ENCODE measurements at regions not wholly inside any gene's neighbourhood (a gene's known extent, or its start where the extent isn't known, plus 50 kb on each side); places are given as distances from the start of the nearest gene placed in this dataset.
"Not testable (repeated sequence)": the region's sequence is repeated elsewhere in the genome, so short reads cannot be mapped to it uniquely, and the experiment has no call there.

DNA sequence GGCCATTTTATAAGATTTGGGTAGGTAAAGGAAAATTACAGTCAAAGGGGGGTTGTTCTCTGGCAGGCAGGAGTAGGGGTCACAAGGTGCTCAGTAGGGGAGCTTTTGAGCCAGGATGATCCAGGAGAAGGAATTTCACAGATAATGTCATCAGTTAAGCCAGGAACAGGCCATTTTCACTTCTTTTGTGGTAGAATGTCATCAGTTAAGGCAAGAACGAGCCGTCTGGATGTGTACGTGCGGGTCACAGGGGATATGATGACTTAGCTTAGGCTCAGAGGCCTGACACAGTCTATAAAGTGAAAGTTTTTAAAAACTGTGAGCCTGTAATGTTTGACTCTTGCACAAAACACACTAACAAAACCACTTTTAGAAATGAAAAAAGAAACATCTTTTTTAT is 1371.3 kb upstream of the RAG2 start:
- not testable (repeated sequence) for DNase-seq

DNA sequence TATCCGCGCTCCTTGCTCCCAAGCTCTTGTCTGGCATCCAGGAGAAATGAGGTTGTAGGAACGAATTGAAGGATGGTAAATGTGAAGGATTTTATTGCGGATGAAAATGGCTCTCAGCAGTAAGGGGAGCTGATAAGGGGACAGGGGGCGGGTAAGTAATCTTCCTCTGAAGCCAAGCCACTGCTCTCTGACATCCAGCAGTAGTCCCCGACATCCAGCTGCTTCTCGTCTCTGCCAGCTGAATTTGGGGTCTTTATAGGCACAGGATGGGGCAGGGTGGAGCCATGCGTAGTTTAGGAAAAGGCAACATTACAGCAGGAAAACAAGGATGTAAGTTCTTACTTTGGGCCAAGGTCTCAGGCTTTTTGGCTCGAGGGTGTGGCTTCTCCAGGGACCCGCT is 1370.1 kb upstream of the RAG2 start:
- no peak for DNase-seq

DNA sequence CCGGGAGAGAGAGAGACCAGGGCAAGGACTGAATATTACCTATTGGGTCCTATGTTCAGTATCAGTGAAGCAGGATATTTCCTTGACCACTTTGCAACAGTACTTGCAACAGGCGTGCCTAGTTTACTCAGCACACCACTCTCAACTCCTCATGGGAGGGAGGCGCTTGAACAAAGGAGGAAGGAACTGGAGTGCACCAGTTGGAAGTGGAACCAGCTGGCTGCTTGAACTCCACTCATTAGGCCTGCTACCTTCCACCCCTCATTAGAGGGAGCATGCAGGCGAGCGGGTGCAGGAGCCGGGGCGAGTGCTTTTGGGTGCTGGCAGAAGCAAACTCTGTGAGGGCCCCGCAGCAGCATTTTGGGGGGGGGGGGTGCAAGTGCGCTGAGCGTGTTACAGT is 1369.6 kb upstream of the RAG2 start:
- DNase-seq: no peak

DNA sequence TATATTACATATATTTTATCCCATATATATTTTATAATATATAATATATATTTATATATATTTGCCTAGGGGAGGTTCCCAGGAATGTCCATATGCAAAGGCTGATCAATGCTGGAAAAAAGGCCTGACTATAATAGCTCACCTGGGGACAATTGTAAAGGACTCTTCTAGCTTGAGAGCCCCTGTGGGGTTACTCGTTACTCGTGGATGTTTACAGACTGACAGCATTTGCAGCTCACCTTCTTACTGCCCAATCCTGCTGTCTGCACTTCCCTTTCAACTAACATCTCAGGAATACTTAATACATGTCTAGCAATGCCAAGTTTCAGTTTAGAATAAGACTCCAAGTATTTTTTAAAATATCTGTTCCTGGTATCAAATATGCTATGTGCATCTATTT is 1365.4 kb upstream of the RAG2 start:
- DNase-seq: no peak

DNA sequence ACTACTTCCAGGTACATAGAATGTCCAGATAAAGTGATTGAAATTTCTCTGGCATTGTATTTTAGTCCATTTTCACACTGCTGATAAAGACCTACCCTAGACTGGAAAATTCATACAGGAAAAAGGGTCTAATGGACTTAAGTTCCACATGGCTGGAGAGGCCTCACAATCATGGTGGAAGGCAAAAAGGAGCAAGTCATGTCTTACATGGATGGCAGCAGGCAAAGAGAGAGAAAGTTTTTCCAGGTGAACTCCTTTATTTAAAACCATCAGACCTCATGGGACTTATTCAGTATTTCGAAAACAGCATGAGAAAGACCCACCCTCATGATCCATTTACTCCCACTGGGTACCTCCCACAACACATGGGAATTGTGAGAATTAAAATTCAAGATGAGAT is 1359.7 kb upstream of the RAG2 start:
- no peak for DNase-seq

DNA sequence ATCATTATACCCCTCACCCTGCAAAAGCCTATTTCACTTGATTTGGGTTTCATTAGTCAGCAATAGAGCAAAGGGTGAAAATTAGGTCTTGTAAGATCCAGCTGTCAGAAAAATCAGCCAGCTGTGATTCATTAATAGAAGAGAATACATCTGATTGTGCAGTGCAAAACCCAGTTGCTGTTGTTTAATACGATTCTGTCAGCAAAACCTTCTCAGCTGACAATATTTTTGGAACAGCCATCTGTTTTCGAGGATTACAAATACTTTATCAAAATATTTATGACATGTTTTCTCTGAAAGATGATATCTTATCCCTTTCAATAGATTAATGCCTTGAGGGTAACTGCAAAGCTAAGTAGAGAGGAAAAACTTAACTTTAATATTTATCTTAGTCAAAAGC is 1354.0 kb upstream of the RAG2 start:
- no peak for DNase-seq

DNA sequence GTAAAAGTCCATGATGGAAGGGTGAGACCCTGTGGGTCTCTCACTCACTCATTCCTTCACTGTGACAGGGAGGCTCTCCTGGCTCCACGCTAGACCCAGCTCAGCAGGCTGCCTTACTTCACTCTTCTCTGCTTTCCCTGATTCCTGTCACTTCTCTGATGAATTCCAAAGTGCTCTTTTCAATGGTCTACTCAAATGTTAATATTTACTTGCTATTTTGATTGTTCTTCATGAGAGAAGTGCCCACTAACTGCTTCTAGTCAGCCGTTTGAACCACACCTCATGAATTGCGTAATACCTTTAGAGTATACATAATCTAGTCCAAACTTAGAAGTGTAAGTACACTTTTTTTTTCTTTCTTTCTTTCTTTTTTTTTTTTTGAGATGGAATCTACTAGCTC is 1350.2 kb upstream of the RAG2 start:
- no peak for DNase-seq

DNA sequence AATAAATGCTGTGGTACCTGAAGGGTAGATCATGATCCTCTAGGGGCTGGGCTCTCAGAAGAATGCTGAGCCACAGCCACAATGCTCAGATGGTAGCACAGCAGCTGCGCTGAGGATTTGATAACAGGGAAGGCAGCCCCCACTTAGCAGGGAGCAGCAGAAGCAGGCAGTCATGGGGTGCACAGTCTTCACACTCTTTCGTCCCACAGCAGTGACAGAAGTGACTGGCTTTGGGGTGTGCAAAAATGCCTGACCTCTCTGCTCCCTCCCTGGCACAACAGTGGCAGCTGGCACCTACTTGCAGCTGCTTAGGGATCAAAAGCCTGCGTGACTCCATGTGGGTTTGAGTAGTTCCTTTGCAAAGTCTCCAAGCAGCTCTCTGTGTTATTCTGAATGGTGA is 1349.8 kb upstream of the RAG2 start:
- DNase-seq: no peak

DNA sequence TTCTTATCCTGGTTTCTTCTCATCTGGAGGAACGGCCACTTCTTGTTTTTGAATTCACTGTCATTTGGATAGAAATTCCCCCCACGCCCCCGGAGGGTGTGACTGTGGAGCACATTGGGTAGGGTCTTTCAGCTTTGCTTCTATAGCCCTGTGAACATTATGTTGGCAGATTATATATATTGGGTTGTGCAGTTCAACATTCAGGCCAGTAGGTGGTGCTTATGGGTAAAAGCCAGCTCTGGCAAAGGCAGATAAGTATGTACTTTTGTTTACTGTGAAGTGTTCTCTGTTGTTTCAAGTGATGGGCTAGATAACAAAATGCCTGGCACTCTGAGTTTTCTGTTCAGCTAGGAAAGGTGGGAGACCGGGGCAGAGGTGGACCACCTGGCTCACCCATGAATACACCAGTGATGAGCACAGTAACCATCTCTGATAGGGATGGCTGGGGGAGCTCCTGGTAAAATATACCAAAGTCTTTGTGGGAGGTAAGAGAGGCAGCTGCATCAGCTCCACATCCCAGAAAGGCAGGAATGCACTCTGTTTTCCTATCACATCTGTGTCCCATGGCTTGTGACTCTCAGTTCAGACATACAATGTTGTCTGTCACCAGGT is 1348.2 kb upstream of the RAG2 start:
- DNase-seq: no peak

DNA sequence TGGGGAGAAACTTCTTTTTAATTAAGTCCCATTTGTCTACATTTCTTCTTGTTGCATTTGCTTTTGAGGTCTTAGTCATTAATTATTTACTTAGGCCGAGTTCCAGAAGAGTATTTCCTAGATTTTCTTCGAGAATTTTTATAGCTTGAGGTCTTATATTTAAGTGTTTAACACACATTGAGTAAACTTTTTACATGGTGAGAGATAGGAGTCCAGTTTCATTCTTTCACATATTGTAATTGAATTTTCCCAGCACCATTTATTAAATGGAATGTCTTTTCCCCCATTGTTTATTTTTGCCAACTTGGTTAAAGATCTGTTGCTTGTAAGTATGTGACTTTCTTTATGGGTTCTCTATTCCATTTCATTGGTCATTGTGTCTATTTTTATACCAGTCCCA is 1344.0 kb upstream of the RAG2 start:
- no peak for DNase-seq

DNA sequence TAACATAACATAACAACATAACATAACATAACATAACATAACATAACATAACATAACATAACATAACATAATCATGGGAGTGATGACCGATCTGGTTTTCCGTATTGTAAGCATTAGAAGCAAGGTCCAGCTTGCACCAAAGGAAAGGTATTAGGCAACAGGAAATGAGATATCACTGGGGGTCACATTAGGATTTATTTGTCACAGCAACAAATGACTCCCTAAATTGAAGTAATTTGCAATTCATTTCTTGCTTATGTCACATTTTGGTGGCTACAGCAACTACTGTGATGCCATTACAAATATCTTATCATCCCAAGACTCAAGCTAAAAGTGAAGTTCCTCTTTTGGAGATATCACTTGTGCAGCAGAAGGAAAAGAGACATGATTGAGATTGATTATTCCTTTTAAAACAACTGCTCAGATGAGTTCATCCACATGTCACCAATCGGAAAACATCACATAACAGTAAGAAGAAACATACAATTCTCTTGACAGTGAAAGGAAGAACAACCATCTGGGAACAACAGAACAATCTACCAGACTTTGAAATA is 1331.1 kb upstream of the RAG2 start:
- no peak for DNase-seq

DNA sequence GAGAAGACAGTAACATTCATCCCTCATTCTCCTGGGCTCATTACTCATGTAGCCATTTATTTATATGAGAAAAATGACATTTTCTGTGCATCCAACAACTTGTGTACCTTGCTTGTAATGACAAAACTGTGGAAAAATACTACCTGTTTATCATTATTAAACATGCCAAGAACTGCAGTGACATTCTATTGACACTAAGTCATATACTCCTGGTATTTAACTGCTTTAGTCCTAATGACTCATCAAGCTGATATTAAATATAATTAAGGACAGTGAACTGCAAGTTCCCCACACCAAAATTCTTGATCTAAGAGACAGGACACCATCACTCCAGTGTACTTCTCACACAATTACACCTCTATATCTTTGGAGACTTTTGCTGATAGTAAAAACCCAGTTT is 1328.7 kb upstream of the RAG2 start:
- DNase-seq: no peak

DNA sequence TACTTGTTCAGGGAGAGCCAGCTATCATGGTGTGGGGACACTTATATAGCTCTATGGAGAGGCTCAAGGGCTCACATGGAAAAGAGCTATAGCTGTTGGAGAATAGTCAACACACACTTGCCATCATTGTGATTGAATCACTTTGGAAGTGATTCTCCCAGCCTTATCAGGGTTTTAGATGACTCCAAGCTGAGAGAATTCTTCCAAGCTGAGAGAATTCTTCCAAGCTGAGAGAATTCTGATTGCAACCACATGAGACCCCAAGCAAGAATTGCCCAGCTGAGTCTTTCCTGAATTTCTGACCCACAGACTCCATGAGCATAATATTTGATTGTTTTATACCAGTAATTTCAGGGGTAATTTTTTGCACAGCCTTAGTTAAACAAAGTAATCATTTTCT is 1318.3 kb upstream of the RAG2 start:
- DNase-seq: no peak

DNA sequence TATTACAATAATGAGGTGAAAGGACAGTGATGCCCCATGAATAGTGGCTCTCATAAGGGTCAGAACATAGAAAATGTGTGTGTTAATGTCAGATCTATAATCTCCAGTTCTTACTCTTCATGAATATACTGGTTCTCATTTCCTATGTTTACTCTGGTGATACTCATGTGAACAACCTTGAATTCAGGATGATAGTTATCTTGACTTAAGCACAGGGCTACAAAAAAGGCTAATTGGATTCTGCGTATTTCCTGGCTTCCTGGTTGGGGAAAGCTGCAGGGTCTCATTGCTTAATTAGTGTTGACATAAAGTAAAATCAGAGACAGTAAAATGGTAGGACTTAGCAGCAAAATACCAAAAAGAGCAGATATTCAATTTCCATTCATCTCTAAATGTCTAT is 1316.8 kb upstream of the RAG2 start:
- no peak for DNase-seq

DNA sequence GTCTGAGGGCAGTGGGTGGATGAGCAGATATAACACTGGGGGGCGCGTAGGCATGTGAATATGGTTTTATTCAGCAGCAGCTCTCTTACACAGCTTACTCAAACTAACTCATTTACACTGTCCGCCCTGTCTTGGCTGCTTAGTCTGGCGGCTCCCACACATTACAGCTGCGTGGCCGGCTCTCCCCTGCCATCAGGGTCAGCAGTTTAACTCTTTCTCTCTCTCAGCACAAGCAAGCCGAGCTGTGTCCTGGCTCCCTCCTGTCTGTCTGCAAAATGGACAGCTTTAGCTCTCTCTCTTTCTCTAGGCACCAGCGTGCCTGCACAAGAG is 1310.1 kb upstream of the RAG2 start:
- no peak for DNase-seq

DNA sequence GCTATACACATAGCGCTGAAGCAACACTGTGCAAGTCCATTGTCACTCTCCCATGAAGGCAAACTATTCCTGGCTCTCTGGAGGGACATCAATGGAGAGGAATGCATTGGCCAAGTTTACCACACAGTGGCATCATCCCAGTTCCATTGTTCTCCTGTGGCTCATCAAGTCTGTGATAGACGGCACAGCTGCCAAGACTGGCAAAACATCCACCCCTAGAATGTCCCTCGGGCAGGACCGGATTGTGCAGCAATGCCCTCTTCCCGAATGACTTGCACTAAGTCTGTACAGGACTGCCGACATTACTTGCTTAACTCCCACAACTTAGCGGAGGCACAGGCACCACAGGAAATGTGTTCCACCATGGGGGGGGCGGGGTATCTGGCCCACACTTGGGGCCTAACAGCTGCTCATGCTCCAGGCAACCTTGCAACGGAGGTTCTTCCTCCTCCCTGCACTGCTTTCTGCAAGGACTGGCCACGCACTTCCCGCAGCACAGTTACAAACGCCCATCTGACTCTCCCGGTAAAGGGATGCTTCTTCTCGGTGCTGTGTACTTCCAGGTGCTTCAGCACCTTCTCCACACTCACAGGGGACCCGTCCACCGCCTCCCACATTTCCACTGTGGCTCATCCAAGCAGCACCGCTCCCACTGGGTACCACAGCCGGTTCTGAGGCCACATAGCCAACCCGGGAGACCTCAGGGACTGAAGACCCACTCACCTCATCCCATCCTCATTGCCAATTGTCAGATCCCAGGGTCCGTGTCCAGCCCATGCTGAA is 1309.6 kb upstream of the RAG2 start:
- DNase-seq: no peak

DNA sequence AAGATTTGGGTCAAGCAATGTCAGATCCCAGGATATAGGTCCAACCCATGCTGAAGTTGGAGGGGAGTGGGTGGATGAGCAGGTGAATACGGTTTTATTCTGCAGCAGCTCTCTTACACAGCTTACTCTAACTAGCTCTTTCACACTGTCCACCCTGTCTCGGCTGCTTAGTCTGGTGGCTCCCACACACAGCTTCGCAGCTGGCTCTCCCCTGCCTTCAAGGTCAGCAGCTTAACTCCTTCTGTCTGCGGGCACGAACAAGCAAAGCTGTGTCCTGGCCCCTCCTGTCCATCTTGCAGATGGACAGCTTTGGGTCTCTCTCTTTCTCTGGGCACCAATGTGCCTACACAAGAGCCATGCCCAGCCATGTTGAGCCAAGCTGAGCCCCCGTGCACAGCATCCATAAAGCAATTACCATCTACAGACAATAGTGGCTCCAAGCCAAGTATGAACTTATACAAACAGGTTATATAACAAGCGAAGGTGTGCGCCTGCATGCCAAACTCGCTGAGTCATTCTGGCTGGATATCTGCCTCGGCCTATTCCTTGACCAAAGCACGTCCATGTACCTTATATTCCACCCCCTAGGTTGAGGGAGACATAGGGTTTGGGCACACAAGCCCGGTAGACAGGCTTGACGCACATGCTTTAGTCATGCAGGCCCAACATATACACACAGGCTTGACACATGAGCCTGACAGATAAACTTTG is 1307.8 kb upstream of the RAG2 start:
- no peak for DNase-seq

DNA sequence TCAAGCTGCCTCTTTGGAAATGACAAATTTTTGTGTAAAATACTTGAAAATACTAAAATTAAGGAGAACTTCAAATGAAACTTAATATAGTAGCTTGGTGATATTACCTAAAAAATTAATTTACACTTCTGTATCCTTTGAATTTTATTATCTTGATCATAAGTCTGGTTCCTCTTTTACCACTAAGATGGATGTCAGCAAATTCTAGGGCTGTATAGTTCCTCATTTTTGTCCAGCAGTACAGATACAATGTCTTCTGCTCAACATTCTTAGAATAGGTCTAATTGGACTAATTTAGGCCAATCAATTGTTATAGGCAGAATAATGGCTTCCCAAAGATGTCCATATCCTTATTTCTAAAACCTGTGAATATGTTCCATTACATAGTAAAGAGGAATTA is 1298.0 kb upstream of the RAG2 start:
- no peak for DNase-seq

DNA sequence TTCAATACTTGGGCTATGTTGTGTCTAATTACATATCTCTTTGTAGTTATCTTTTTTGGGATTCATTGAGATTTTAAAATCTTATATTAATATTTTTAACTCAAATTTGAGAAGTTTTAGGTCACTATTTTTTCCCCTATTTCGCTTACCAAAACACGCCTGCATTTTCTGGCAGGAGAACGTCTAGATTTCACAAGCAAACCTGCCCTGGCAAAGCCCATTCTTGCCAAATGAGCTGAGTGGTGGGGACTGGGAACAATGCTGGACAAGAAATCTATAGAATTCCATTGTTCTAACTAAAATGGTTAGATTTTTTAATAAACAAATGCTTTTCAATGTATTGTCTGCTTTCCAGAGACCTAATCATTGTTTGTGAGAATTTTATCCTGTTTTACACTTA is 1283.7 kb upstream of the RAG2 start:
- no peak for DNase-seq

DNA sequence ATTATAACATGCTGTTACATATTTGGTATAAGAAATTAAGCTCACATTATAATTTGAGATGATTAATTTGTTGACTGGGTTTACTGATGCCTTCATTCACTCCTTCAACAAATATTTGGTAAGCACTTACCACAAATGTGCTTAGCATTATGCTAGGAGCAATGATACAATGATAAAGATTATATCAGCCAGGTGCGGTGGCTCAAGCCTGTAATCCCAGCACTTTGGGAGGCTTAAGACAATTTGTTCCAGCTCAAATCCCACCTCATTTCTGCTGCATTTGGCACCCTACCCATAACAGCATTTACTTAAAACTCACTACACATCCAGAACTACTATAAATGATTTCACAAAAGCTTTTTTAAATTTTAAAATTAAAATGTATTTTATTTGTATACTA is 1263.6 kb upstream of the RAG2 start:
- DNase-seq: no peak

DNA sequence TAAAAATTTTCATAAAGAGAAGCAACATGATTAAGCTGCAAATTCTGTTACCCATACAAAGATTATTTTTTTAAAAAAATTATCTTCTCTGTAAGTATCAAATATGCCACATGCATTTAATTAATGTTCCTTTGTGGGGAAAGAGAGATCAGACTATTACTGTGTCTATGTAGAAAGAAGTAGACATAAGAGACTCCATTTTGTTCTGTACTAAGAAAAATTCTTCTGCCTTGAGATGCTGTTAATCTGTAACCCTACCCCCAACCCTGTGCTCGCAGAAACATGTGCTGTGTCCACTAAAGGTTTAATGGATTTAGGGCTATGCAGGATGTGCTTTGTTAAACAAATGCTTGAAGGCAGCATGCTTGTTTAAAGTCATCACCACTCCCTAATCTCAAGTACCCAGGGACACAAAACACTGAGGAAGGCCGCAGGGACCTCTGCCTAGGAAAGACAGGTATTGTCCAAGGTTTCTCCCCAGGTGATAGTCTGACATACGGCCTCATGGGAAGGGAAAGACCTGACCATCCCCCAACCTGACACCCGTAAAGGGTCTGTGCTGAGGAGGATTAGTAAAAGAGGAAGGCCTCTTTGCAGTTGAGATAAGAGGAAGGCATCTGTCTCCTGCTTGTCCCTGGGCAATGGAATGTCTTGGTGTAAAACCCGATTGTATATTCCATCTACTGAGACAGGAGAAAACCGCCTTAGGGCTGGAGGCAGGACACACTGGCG is 1260.9 kb upstream of the RAG2 start:
- DNase-seq: not testable (repeated sequence)

DNA sequence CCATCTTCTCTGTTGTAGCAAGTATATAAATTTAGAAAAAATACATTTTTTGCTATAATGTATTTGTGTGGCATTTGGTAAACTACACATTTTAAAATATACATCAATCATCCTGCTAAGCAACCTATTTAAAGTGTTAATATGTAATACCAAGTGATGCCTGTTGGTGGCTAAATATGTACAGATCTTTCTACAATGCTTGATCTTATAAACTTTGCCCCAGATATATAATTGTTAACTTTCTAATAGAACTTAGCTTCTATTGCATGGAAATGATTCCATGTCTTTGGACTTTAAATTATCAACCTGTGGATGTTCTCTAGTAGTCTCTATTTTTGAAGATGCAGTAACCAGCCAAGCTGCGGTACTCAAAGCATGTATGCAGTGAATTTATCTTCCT is 1260.4 kb upstream of the RAG2 start:
- no peak for DNase-seq

DNA sequence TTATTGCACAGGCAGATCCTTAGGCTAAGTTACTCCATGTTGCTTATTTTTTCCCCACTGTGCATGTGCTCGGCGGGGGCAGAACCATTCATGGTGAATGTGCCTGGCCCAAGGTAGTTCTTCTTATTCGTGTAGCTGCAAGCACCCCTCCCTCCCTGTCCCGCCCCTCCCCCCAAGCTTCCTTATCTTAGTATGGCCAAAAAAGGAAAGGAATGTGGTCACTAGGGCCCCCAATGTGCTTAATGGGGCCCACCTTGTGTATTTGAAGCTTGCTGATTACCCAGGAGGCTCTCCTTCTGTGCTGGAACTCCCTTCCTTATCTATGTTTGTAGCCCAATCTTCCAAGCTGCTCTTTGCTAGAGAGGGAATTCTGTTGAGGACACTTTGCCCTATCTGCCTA is 1259.7 kb upstream of the RAG2 start:
- no peak for DNase-seq

DNA sequence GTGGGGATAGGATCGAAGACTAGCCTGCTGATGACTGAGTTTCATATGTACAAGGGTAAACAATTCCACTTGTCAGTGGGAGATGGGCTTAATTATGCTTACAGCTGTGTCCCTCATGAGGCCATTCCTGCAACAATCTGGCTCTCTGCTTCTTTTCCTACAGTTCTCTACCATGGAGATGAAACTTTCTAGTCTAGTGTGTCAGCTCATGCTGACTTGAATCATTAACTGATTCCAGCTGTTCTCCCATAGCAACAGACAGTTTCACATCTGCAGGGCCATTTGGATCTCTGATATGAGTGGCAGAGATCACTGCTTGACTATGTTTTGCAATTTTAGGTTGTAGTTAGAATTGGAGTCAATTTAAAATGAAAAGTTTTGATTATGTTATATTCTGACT is 1251.7 kb upstream of the RAG2 start:
- DNase-seq: no peak

All from NCI-H1930 (cell line).